GM21423 (cell line): ENCODE measurements at regions not wholly inside any gene's neighbourhood (a gene's known extent, or its start where the extent isn't known, plus 50 kb on each side); places are given as distances from the start of the nearest gene placed in this dataset.

ENCODE experiments used
- ATAC-seq: cut with Tn5 transposase; IDR thresholded peaks from one replicate; pipeline ENCODE4 v1.9.1; 2021; ENCODE audit warnings: mild to moderate bottlenecking, moderate library complexity; ENCODE audit not compliant: unreplicated experiment

GRCh38 chr2:162890690-162891311 lies 52.2 kb upstream of the KCNH7 start:
- peak; percentile 91 for ATAC-seq

GRCh38 chr2:162888652-162889051 lies 50.1 kb upstream of the KCNH7 start:
- no peak for ATAC-seq
